HepG2 (cell line): ENCODE measurements at regions not wholly inside any gene's neighbourhood (a gene's known extent, or its start where the extent isn't known, plus 50 kb on each side); places are given as distances from the start of the nearest gene placed in this dataset.

Source experiments
- AHDC1 ChIP-seq: sonication (generic); formaldehyde crosslinking; IDR thresholded peaks from 2 replicates; pipeline ENCODE4 v1.5.1; 2020; ENCODE audit warnings: mild to moderate bottlenecking, missing genetic modification reagents, borderline replicate concordance
- CBFB ChIP-seq: sonication (generic); formaldehyde crosslinking; IDR thresholded peaks from 2 replicates; pipeline ENCODE4 v1.4.0; 2020; ENCODE audit warnings: missing genetic modification reagents
- ETV5 ChIP-seq: IDR thresholded peaks from 2 replicates; pipeline ENCODE4 v1.6.1; 2018; ENCODE audit warnings: missing biosample characterization, missing genetic modification reagents, inconsistent platforms, borderline replicate concordance
- FOSL2 ChIP-seq: sonication (generic); formaldehyde crosslinking; IDR thresholded peaks from 2 replicates; pipeline ENCODE4 v1.4.0; 2020; ENCODE audit warnings: missing genetic modification reagents
- FOXA3 ChIP-seq: IDR thresholded peaks from 2 replicates; pipeline ENCODE4 v1.6.1; 2016; ENCODE audit warnings: missing genetic modification reagents, missing compliant biosample characterization
- GABPA ChIP-seq, 2 experiments: IDR thresholded peaks; 2 replicates each; pipeline ENCODE4 v1.6.1; 2011 to 2016; ENCODE audit warnings: low read depth in 2 of 2, low read length in 1 of 2, missing biosample characterization in 1 of 2, missing genetic modification characterization in 1 of 2
- GZF1 ChIP-seq: sonication (generic); formaldehyde crosslinking; IDR thresholded peaks from 2 replicates; pipeline ENCODE4 v1.5.1; 2020; ENCODE audit warnings: mild to moderate bottlenecking, missing genetic modification reagents
- HNRNPUL1 ChIP-seq: fragments of 200-400 bp; formaldehyde crosslinking; IDR thresholded peaks from 2 replicates; pipeline ENCODE4 v1.6.1; 2017; ENCODE audit warnings: low read depth, mild to moderate bottlenecking, low read length, moderate library complexity
- HOXA3 ChIP-seq: sonication (generic); formaldehyde crosslinking; IDR thresholded peaks from 2 replicates; pipeline ENCODE4 v1.5.0; 2020; ENCODE audit warnings: missing genetic modification reagents
- KLF11 ChIP-seq: IDR thresholded peaks from 2 replicates; pipeline ENCODE4 v1.6.1; 2016; ENCODE audit warnings: missing compliant biosample characterization
- MXD4 ChIP-seq: IDR thresholded peaks from 2 replicates; pipeline ENCODE4 v1.6.1; 2016; ENCODE audit warnings: mild to moderate bottlenecking, missing biosample characterization, missing genetic modification reagents
- NRL ChIP-seq: sonication (generic); formaldehyde crosslinking; IDR thresholded peaks from 2 replicates; pipeline ENCODE4 v1.5.0; 2020; ENCODE audit warnings: missing genetic modification reagents, mild to moderate bottlenecking, moderate library complexity, borderline replicate concordance
- PRPF4 ChIP-seq: fragments of 200-400 bp; formaldehyde crosslinking; IDR thresholded peaks from 2 replicates; pipeline ENCODE4 v1.6.1; 2016; ENCODE audit warnings: low read length, low read depth; ENCODE audit not compliant: poor library complexity, severe bottlenecking
- RELA ChIP-seq: sonication (generic); formaldehyde crosslinking; IDR thresholded peaks from 2 replicates; pipeline ENCODE4 v1.4.0; 2020; ENCODE audit warnings: missing genetic modification reagents
- TBP ChIP-seq: sonication (generic); formaldehyde crosslinking; IDR thresholded peaks from 2 replicates; pipeline ENCODE4 v1.5.0; 2020; ENCODE audit warnings: missing genetic modification reagents
- ZBTB7A ChIP-seq: sonication (generic); formaldehyde crosslinking; IDR thresholded peaks from 2 replicates; pipeline ENCODE4 v1.8.0; 2022; ENCODE audit warnings: mild to moderate bottlenecking, missing genetic modification reagents
- ZFP36 ChIP-seq: fragments of 150-350 bp; IDR thresholded peaks from 2 replicates; pipeline ENCODE4 v1.6.1; 2018; ENCODE audit warnings: borderline replicate concordance, low read length, low read depth; ENCODE audit not compliant: partially characterized antibody
- ZKSCAN5 ChIP-seq: sonication (generic); formaldehyde crosslinking; IDR thresholded peaks from 2 replicates; pipeline ENCODE4 v1.5.1; 2020; ENCODE audit warnings: mild to moderate bottlenecking, missing genetic modification reagents
- ZNF512 ChIP-seq: sonication (generic); formaldehyde crosslinking; IDR thresholded peaks from 2 replicates; pipeline ENCODE4 v1.4.0; 2020; ENCODE audit warnings: mild to moderate bottlenecking, missing genetic modification reagents
- ZNF879 ChIP-seq: sonication (generic); formaldehyde crosslinking; IDR thresholded peaks from 2 replicates; pipeline ENCODE4 v1.8.1; 2023; ENCODE audit warnings: missing genetic modification reagents
- ZSCAN29 ChIP-seq: sonication (generic); formaldehyde crosslinking; conservative IDR thresholded peaks from 2 replicates; pipeline ENCODE4 v1.4.0; 2020; ENCODE audit warnings: mild to moderate bottlenecking, missing genetic modification reagents
- TF ChIP-seq, protein P1 (sequence below): sonication (generic); formaldehyde crosslinking; IDR thresholded peaks from 2 replicates; pipeline ENCODE4 v1.5.0; 2020; ENCODE audit warnings: mild to moderate bottlenecking, missing genetic modification reagents, borderline replicate concordance

- TF ChIP-seq RELA (CRISPR knock-in tag) (no peak), ZBTB7A (CRISPR knock-in tag) (no peak), ZSCAN29 (peak; percentile 81), CBFB (CRISPR knock-in tag) (peak; percentile 70; the same call in 1 of the 2 replicates), KLF11 (no peak), PRPF4 (peak; percentile 41), ZFP36 (no peak), ZNF879 (0 out of 2 replicates have a peak, but pooled peaks have one; percentile 18), ETV5 (CRISPR knock-in tag) (peak; percentile 66; the same call in 1 of the 2 replicates), GABPA (IDR thresholded peaks at IDR 0.05; ENCODE audit: low read depth, low read length) (no peak), GABPA (CRISPR knock-in tag; IDR thresholded peaks at IDR 0.05; ENCODE audit: low read depth) (no peak), FOSL2 (CRISPR knock-in tag) (peak; percentile 60), ZNF512 (CRISPR knock-in tag) (no peak), FOXA3 (CRISPR knock-in tag) (peak; percentile 98), GZF1 (CRISPR knock-in tag) (no peak), TBP (CRISPR knock-in tag) (no peak), MXD4 (CRISPR knock-in tag) (no peak), AHDC1 (CRISPR knock-in tag) (peak; percentile 30; the same call in 1 of the 2 replicates), ZKSCAN5 (CRISPR knock-in tag) (no peak), NRL (CRISPR knock-in tag) (no peak), HNRNPUL1 (no peak), HOXA3 (0 out of 2 replicates have a peak, but pooled peaks have one; percentile 39)
- TF ChIP-seq, protein P1, sequence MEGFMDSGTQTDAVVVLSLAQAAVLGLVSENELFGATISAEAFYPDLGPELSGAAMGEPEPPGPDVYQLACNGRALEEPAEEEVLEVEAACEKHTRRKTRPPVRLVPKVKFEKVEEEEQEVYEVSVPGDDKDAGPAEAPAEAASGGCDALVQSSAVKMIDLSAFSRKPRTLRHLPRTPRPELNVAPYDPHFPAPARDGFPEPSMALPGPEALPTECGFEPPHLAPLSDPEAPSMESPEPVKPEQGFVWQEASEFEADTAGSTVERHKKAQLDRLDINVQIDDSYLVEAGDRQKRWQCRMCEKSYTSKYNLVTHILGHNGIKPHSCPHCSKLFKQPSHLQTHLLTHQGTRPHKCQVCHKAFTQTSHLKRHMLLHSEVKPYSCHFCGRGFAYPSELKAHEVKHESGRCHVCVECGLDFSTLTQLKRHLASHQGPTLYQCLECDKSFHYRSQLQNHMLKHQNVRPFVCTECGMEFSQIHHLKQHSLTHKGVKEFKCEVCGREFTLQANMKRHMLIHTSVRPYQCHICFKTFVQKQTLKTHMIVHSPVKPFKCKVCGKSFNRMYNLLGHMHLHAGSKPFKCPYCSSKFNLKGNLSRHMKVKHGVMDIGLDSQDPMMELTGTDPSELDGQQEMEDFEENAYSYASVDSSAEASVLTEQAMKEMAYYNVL (CRISPR knock-in tag) = peak; percentile 69; the same call in 1 of the 2 replicates
These were observed 247.8 kb upstream of the SIX2 start (continued) for GRCh38 chr2:45256867-45257641.
